HepG2 (cell line): ENCODE measurements at regions not wholly inside any gene's neighbourhood (a gene's known extent, or its start where the extent isn't known, plus 50 kb on each side); places are given as distances from the start of the nearest gene placed in this dataset.

Experiments
- ATAC-seq: fragments of 200-7000 bp; cut with Tn5 transposase; 3 replicates; pipeline ENCODE4 v1.9.1; 2020; ENCODE audit warnings: mild to moderate bottlenecking, moderate library complexity
- BruUV-seq: library from RNA; stranded (reverse); fragments of 400-500 nt; replicated peaks from 2 replicates; lab custom pipeline; 2021; lab: Mats Ljungman, UMichigan
- CTCF ChIA-PET: fragments of 300-600 bp; formaldehyde crosslinking; extraction: SDS; loops from one replicate; lab custom pipeline; 2021; ENCODE audit warnings: low total read pairs, inconsistent platforms, low intra/inter-chr PET ratio; lab: Yijun Ruan, JAX
- POLR2A ChIA-PET: fragments of 350-600 bp; sonication (Branson Sonifier 250); formaldehyde crosslinking; loops from one replicate; lab custom pipeline; 2020; ENCODE audit warnings: antibody characterized with exemption, inconsistent platforms; lab: Yijun Ruan, JAX
- DNase-seq: peaks from one replicate; pipeline ENCODE4 v3.0.0-alpha.2; 2015; ENCODE audit warnings: low spot score
- FAIRE-seq: peaks from 3 replicates; lab custom pipeline; 2011; peaks lifted over from hg19 to GRCh38; lab: Jason Lieb, UNC
- H2AFZ ChIP-seq: one replicate; pipeline ENCODE4 v1.6.1; 2011; ENCODE audit warnings: low read length, inconsistent platforms
- H3K27ac ChIP-seq: fragments of 300-600 bp; 3 replicates; pipeline ENCODE4 v1.8.0; 2011; ENCODE audit warnings: mixed run types, mild to moderate bottlenecking, mixed read lengths, low read length, inconsistent platforms; ENCODE audit not compliant: insufficient read depth; ENCODE audit errors: extremely low read length
- H3K27me3 ChIP-seq, 2 experiments: fragments of 200-600 bp in 1 of 2; 2 replicates in 1 of 2; 3 replicates in 1 of 2; pipeline versions ENCODE4 v1.6.0 to v1.8.0; 2011; ENCODE audit warnings: low read length in 2 of 2, mild to moderate bottlenecking in 2 of 2, moderate library complexity in 2 of 2, inconsistent platforms in 1 of 2; ENCODE audit not compliant: insufficient read depth in 2 of 2, control insufficient read depth in 1 of 2
- H3K36me3 ChIP-seq, 2 experiments: fragments of 200-600 bp in 1 of 2; replicated peaks in 1 of 2; 2 replicates in 1 of 2; 3 replicates in 1 of 2; pipeline versions ENCODE4 v1.5.1 to v1.8.0; 2011; ENCODE audit warnings: low read length in 2 of 2, inconsistent platforms in 1 of 2; ENCODE audit not compliant: insufficient read depth in 2 of 2, control insufficient read depth in 1 of 2
- H3K4me1 ChIP-seq: 2 replicates; pipeline ENCODE4 v1.5.1; 2012; ENCODE audit warnings: low read length, inconsistent platforms; ENCODE audit not compliant: insufficient read depth
- H3K4me2 ChIP-seq: 2 replicates; pipeline ENCODE4 v1.6.0; 2011; ENCODE audit warnings: low read depth, low read length, inconsistent platforms
- H3K4me3 ChIP-seq, 3 experiments: fragments of 200-600 bp in 1 of 3; sonication (generic), shearing (Covaris generic) in 1 of 3; replicated peaks in 1 of 3; 2 replicates each; pipeline ENCODE4 v1.5.1; 2011 to 2016; ENCODE audit warnings: low read length in 3 of 3, inconsistent platforms in 2 of 3, low read depth in 2 of 3, mild to moderate bottlenecking in 2 of 3, control low read depth in 1 of 3, mixed read lengths in 1 of 3; ENCODE audit not compliant: insufficient read depth in 1 of 3
- H3K79me2 ChIP-seq: one replicate; pipeline ENCODE4 v1.6.1; 2011; ENCODE audit warnings: low read length, inconsistent platforms; ENCODE audit not compliant: insufficient read depth
- H3K9ac ChIP-seq: 2 replicates; pipeline ENCODE4 v1.6.0; 2011; ENCODE audit warnings: mild to moderate bottlenecking, low read depth, low read length, inconsistent platforms; ENCODE audit not compliant: insufficient read depth
- H3K9me3 ChIP-seq: 2 replicates; pipeline ENCODE4 v1.5.1; 2012; ENCODE audit warnings: mild to moderate bottlenecking, low read length
- H4K20me1 ChIP-seq: 2 replicates; pipeline ENCODE4 v1.6.0; 2011; ENCODE audit warnings: inconsistent platforms, mild to moderate bottlenecking, low read length, moderate library complexity; ENCODE audit not compliant: insufficient read depth
- BORCS8-MEF2B ChIP-seq: sonication (generic); formaldehyde crosslinking; IDR thresholded peaks from 2 replicates; pipeline ENCODE4 v1.8.0; 2022; ENCODE audit warnings: mild to moderate bottlenecking, missing genetic modification reagents
- CC2D1A ChIP-seq: sonication (generic); formaldehyde crosslinking; IDR thresholded peaks from 2 replicates; pipeline ENCODE4 v1.8.1; 2023; ENCODE audit warnings: mild to moderate bottlenecking, missing genetic modification reagents
- EED ChIP-seq: sonication (generic); formaldehyde crosslinking; IDR thresholded peaks from 2 replicates; pipeline ENCODE4 v1.5.0; 2020; ENCODE audit warnings: mild to moderate bottlenecking, missing genetic modification reagents
- KDM6A ChIP-seq: IDR thresholded peaks from 2 replicates; pipeline ENCODE4 v1.6.1; 2016; ENCODE audit warnings: low read depth
- ZNF367 ChIP-seq: sonication (generic); formaldehyde crosslinking; IDR thresholded peaks from 2 replicates; pipeline ENCODE4 v1.4.0; 2020; ENCODE audit warnings: missing genetic modification reagents, borderline replicate concordance
- ZNF460 ChIP-seq: sonication (generic); formaldehyde crosslinking; IDR thresholded peaks from 2 replicates; pipeline ENCODE4 v1.5.1; 2020; ENCODE audit warnings: missing genetic modification reagents, mild to moderate bottlenecking, borderline replicate concordance
- WGBS: methylation state at CpG from one replicate; pipeline ENCODE4 v1.1.6; 2017; ENCODE audit warnings: low lambda C conversion rate; 5-methylcytosine and 5-hydroxymethylcytosine counted together
- in situ Hi-C: cut with HindIII; loops from 2 replicates; pipeline ENCODE4 v1.10.0; 2017; ENCODE audit warnings: low pct_unique_long_range_greater_than_20kb; ENCODE audit not compliant: extremely low pct_ligation_motif_present
- intact Hi-C: fragments of 100-400 bp; cut with micrococcal nuclease; formaldehyde crosslinking; loops from one replicate; pipeline ENCODE4 v1.10.0; 2022; ENCODE audit not compliant: unreplicated experiment
- TF ChIP-seq, protein P1 (sequence below): sonication (generic); formaldehyde crosslinking; IDR thresholded peaks from 2 replicates; pipeline ENCODE4 v1.9.0; 2022; ENCODE audit warnings: low read depth, missing genetic modification reagents
- TF ChIP-seq, protein P2 (sequence below): sonication (generic); formaldehyde crosslinking; IDR thresholded peaks from 2 replicates; pipeline ENCODE4 v1.4.0; 2020; ENCODE audit warnings: missing genetic modification reagents
- TF ChIP-seq, protein P3 (sequence below): sonication (generic); formaldehyde crosslinking; IDR thresholded peaks from 2 replicates; pipeline ENCODE4 v1.5.1; 2020; ENCODE audit warnings: missing genetic modification reagents, mild to moderate bottlenecking, borderline replicate concordance
- TF ChIP-seq, protein P4 (sequence below): sonication (generic); formaldehyde crosslinking; IDR thresholded peaks from 2 replicates; pipeline ENCODE4 v1.5.0; 2020; ENCODE audit warnings: mild to moderate bottlenecking, missing genetic modification reagents

DNA sequence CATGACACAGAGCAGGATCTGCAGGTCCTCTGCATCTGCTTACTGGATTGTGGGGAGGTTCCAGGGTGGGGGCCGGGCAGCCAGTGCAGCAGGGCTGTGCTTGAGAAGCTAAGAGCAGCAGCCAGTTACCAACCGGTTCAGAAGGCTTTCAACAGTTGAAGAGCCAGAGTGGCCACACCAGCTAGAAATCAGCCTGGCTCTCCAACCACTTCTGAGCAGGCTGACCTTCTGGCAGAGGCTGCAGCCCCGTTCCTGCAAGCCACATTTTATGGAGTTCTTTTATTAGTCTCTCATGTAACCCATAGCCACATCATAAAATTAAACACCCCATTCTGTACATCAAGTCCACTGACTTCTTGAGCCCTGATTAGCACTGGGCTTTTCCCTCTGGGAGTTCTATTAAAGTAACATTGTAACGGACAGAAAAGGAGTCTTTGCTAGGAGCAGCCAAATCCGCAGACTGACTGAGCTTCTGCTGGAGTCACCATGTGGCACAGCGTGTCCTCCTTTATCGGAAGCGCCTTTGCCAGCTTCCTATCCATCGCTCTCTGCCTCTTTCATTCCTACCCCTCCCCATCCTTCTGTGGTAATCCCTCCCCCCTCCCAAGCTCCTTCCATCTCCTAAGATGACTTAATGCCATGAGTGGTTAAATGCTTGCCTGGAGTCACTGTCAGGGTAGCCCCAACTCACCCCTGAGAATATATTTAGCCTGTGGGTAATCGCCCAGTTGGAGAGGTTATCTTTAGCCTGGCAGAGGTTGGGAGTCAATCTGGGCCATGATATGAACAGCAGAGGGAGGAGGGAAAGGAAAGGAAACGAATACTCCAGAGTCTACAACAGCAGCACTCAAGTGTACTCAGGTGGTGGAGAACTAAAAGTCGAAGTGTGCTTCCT lies 138.5 kb upstream of the HES1 start:
- Histone ChIP-seq H3K4me1 (peaks cover 14% of the 10 kb centered on the region), H3K27ac (no peak overlapping the region), H4K20me1 (no peaks in the 10 kb centered on the region), H3K27me3 (peaks cover 0 to 19% of the 10 kb centered on the region in 2 experiments; a peak in 2 of 5 replicates), H3K9me3 (no peaks in the 10 kb centered on the region), H3K79me2 (no peaks in the 10 kb centered on the region), H3K4me2 (no peak overlapping the region), H2AFZ (no peak overlapping the region), H3K4me3 (no peak overlapping the region), H3K9ac (no peak overlapping the region), H3K36me3 (no peaks in the 10 kb centered on the region)
- WGBS, result 70% methylated on average over 10 of the region's 12 CpGs
- ATAC-seq (no peak), FAIRE-seq (no peak), DNase-seq (no peak)
- CTCF ChIA-PET, result no interaction called here
- POLR2A ChIA-PET, result no interaction called here
- intact Hi-C loops, result no loop called here
- in situ Hi-C loops, result no loop called here
- no TSS peak for BruUV-seq
- TF ChIP-seq EED, result no peak
- no peak for TF ChIP-seq KDM6A
- TF ChIP-seq, protein P1, sequence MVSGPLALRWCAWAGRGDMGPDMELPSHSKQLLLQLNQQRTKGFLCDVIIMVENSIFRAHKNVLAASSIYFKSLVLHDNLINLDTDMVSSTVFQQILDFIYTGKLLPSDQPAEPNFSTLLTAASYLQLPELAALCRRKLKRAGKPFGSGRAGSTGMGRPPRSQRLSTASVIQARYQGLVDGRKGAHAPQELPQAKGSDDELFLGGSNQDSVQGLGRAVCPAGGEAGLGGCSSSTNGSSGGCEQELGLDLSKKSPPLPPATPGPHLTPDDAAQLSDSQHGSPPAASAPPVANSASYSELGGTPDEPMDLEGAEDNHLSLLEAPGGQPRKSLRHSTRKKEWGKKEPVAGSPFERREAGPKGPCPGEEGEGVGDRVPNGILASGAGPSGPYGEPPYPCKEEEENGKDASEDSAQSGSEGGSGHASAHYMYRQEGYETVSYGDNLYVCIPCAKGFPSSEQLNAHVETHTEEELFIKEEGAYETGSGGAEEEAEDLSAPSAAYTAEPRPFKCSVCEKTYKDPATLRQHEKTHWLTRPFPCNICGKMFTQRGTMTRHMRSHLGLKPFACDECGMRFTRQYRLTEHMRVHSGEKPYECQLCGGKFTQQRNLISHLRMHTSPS (CRISPR knock-in tag), result no peak
- no peak for TF ChIP-seq ZNF367
- no peak for TF ChIP-seq ZNF460 (CRISPR knock-in tag)
- TF ChIP-seq BORCS8-MEF2B (CRISPR knock-in tag), result no peak
- TF ChIP-seq, protein P2, sequence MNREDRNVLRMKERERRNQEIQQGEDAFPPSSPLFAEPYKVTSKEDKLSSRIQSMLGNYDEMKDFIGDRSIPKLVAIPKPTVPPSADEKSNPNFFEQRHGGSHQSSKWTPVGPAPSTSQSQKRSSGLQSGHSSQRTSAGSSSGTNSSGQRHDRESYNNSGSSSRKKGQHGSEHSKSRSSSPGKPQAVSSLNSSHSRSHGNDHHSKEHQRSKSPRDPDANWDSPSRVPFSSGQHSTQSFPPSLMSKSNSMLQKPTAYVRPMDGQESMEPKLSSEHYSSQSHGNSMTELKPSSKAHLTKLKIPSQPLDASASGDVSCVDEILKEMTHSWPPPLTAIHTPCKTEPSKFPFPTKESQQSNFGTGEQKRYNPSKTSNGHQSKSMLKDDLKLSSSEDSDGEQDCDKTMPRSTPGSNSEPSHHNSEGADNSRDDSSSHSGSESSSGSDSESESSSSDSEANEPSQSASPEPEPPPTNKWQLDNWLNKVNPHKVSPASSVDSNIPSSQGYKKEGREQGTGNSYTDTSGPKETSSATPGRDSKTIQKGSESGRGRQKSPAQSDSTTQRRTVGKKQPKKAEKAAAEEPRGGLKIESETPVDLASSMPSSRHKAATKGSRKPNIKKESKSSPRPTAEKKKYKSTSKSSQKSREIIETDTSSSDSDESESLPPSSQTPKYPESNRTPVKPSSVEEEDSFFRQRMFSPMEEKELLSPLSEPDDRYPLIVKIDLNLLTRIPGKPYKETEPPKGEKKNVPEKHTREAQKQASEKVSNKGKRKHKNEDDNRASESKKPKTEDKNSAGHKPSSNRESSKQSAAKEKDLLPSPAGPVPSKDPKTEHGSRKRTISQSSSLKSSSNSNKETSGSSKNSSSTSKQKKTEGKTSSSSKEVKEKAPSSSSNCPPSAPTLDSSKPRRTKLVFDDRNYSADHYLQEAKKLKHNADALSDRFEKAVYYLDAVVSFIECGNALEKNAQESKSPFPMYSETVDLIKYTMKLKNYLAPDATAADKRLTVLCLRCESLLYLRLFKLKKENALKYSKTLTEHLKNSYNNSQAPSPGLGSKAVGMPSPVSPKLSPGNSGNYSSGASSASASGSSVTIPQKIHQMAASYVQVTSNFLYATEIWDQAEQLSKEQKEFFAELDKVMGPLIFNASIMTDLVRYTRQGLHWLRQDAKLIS (CRISPR knock-in tag), result no peak
- TF ChIP-seq, protein P3, sequence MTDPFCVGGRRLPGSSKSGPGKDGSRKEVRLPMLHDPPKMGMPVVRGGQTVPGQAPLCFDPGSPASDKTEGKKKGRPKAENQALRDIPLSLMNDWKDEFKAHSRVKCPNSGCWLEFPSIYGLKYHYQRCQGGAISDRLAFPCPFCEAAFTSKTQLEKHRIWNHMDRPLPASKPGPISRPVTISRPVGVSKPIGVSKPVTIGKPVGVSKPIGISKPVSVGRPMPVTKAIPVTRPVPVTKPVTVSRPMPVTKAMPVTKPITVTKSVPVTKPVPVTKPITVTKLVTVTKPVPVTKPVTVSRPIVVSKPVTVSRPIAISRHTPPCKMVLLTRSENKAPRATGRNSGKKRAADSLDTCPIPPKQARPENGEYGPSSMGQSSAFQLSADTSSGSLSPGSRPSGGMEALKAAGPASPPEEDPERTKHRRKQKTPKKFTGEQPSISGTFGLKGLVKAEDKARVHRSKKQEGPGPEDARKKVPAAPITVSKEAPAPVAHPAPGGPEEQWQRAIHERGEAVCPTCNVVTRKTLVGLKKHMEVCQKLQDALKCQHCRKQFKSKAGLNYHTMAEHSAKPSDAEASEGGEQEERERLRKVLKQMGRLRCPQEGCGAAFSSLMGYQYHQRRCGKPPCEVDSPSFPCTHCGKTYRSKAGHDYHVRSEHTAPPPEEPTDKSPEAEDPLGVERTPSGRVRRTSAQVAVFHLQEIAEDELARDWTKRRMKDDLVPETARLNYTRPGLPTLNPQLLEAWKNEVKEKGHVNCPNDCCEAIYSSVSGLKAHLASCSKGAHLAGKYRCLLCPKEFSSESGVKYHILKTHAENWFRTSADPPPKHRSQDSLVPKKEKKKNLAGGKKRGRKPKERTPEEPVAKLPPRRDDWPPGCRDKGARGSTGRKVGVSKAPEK (CRISPR knock-in tag), result no peak
- no peak for TF ChIP-seq CC2D1A (CRISPR knock-in tag)
- TF ChIP-seq, protein P4, sequence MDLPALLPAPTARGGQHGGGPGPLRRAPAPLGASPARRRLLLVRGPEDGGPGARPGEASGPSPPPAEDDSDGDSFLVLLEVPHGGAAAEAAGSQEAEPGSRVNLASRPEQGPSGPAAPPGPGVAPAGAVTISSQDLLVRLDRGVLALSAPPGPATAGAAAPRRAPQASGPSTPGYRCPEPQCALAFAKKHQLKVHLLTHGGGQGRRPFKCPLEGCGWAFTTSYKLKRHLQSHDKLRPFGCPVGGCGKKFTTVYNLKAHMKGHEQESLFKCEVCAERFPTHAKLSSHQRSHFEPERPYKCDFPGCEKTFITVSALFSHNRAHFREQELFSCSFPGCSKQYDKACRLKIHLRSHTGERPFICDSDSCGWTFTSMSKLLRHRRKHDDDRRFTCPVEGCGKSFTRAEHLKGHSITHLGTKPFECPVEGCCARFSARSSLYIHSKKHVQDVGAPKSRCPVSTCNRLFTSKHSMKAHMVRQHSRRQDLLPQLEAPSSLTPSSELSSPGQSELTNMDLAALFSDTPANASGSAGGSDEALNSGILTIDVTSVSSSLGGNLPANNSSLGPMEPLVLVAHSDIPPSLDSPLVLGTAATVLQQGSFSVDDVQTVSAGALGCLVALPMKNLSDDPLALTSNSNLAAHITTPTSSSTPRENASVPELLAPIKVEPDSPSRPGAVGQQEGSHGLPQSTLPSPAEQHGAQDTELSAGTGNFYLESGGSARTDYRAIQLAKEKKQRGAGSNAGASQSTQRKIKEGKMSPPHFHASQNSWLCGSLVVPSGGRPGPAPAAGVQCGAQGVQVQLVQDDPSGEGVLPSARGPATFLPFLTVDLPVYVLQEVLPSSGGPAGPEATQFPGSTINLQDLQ (CRISPR knock-in tag), result no peak
